GM21737 (cell line): ENCODE measurements at regions not wholly inside any gene's neighbourhood (a gene's known extent, or its start where the extent isn't known, plus 50 kb on each side); places are given as distances from the start of the nearest gene placed in this dataset.

Source experiments
- ATAC-seq: cut with Tn5 transposase; IDR thresholded peaks from one replicate; pipeline ENCODE4 v1.9.1; 2021; ENCODE audit warnings: mild to moderate bottlenecking, moderate library complexity; ENCODE audit not compliant: unreplicated experiment

DNA sequence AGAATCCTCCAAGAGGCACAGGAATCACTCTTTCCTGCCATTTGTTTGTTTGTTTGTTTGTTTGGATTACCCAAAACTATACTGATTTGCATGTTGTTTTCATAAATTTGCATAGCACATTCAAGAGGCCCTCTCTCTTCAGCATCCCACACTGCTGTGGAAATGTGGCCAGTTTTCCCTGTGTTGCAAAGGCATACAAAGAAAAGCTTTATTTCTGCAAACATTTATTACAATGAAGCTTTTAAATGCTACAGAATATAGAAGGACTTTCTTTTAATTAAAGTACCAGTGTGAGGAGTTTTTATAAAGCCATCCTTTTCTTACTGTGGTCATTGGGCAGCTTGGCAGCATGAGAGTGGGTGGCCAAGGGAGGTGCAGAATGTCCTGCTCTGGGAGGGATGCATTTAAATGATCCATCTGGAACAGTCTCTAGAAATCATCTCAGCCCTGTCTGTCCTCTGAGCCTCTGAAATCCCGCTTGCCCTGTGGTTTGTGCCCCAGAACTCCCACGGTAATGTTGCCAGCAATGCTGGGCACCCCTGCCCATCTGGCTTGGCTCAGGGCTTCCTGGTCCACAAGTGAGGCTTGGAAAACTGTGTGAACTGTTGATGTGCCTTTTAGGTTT is 356.8 kb upstream of the KIF2A start:
- no peak for ATAC-seq

DNA sequence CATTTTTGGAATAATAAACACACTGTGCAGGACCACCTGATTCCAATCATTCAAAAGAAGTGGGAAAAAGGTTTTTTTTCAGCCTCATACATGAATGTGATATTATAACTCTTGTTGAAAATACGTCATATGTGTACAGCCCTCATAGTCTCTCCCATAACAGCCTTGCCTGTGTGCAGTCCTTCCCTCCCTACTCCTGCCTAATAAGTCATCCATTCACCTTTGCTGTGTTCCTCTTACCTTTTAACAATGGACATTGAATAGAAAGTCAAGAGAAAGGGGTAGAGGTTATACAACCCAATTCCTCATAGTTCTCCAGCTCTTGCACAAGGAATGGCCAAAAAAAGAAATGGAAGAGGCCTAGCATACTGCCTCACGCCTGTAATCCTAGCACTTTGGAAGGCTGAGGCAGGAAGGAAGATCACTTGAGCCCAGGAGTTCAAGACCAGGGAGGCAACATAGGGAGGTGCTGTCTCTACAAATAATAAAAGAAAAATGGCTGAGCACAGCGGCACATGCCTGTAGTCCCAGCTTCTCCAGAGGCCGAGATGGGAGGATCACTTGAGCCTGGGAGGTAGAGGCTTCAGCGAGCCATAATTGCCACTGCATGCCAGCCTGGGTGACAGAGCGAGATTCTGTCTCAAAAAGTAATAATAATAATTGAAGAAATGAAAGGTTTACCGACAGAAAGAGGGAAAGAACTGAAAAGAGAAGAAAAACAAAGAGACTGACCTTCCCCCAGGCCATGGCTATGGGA is 356.1 kb upstream of the KIF2A start:
- ATAC-seq, result no peak

DNA sequence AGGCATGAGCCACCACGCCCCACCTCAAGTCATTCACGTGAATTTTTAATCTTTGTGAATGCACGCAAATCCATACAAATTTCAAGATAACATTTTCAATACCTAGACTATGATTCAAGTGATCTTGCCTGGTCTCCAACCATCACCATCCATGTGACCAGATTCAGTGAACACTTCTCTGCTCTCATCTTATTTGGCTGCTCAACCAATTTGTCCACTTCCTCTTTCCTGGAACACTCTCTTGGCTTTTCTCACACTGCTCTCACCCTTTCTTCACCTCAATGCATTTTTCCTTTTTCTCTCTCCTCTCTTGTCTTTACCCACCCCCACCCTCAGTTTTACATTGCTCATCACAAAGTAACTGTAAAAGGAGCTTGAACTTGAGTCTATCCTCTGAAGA is 354.7 kb upstream of the KIF2A start:
- no peak for ATAC-seq

DNA sequence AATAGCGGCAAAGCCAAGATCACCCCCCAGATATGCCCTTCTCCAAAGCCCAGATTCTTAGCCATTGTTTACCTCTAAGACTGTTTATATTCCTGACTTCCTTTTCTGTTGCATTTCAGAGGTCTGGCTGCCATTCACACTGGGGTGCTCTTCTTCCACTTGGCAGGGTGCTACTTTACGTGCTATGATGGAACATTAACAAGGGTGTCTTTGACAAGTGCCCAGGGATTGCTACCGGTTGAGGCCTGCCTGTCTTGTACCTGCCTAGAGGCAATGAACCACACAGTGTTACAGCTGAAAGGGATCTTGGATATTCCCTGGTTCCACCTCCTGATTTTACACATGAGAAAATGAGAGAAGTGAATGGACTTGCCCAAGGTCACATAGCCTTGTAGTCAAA is 352.1 kb upstream of the KIF2A start:
- ATAC-seq, result no peak

DNA sequence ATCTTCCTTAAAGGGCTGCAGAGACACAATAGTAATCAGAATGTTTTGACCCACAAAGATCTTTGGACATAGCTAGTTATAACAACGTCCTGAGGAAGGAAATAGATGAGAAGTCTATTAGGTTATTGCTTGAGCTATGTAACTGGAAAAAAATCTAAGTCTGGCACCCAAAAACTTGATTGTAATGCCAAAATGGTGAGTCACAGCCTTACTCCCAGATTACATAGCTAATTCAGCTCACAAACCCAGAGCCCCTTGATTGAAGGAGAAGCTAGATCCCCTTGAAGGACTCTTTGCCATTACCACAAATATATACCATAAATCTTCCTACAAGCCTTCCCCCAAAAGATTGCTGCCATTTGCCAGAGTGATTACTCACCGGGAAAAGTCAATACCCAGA is 341.8 kb upstream of the KIF2A start:
- no peak for ATAC-seq

- ATAC-seq, result no peak
Observed at GRCh38 chr5:61965069-61965468, 340.9 kb upstream of the KIF2A start.

GRCh38 chr5:61965490-61965889 is 340.5 kb upstream of the KIF2A start:
- ATAC-seq, result no peak

DNA sequence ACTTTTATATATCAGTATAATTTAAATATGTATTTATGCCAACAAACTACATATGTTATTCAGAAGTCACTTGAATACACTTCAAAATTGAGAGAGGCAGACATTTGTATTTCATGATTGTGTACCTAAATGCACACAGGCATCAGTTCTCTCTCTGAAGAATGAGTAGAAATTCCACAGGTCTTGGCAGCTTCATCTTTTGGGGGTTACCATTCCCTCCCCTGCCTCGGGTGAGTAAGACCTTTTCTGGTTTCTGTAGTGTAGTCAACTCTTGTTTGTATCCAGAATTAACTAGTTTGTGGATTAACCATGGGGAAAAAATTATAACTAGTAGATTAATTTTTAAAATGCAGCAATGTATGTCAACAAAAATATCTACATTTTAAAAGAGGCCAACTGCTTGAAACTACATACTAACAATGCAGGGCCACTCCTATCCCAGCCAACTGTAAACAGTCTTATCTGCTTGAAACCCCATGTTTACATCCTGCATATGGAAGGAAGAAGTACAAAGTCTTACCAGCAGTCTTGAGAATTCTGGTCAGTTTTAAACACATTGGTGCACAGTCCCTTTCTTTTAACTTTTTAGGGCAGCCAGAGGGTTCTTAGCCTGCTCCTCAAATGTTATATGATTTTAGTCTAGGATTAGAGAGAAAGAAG is 339.6 kb upstream of the KIF2A start:
- ATAC-seq, result no peak

DNA sequence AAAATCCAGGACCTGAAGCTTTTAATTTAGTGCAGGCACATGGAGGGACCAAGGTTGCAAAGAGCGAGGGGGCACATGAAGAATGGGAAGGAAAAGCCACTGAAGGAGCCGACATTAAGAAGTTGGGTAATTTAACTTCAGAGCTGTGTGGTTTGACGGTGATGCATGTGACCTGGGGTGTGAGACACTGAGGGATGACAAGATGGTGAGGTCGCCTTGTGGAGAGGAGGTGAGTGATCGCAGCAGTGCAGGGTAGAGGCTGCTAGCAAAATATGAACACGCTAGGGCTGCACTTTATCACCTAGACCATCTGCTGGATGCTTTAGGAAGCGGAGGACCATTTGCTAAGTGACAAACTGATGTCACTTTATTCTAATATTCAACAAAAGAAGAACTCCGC is 339.0 kb upstream of the KIF2A start:
- ATAC-seq, result no peak

DNA sequence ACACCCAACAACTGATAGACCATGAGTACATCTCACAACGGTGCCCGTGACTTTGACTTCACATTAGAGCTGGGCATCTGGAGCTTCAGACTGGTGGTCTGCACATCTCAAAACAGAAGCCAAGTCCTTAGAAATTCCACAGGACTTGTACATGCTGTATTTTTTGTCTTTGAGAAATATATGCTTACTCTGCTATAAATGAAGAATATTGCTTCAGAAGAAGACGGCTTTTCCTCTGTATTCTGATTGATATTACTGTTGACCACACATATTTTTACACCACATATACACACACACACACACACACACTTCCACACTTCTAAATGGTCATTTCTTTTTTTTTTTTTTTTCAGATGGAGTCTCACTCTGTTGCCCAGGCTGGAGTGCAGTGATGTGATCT is 338.3 kb upstream of the KIF2A start:
- ATAC-seq, result no peak

- ATAC-seq, result no peak
Observed at GRCh38 chr5:61969347-61969746, 336.7 kb upstream of the KIF2A start.

DNA sequence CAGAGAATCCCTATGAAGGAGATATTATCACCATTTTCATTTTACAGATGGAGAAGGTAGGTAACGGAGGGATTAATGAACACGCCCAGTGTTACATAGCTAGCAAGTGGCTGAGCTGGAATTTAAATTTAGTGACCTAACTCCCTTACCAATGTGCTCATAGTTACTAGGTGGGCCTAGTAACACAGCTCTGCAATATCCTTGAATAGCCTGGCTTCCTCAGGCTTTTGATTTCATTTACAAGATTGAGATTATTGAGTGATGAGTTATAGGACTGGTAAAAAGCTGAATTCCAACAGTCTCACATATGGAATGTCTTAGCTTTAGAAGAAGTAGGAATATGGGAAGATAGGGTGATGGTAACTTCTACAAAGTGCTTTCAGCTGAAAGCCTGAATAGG is 336.3 kb upstream of the KIF2A start:
- ATAC-seq, result no peak

DNA sequence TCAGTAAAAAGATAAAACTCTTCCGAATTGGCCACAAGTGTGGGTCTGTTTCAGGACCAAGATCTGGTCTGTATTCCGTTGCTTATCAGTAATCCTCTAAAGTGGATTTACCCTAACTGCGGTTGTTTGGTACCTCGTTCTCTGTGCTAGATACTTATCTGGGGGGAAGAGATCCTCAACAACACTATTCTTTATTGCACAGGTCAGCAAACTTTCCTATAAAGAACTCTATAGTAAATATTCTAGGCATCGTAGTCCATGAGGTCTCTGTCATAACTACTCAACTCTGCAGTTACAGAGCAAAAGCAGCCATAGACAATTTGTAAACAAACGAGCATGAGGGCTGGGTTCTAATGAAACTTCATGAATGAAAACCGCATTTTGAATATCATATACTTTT is 335.8 kb upstream of the KIF2A start:
- no peak for ATAC-seq

- no peak for ATAC-seq
Observed at GRCh38 chr5:61974680-61975079, 331.3 kb upstream of the KIF2A start.

- ATAC-seq, result no peak
Observed at GRCh38 chr5:61981886-61982285, 324.1 kb upstream of the KIF2A start.

GRCh38 chr5:61991430-61991829 is 314.6 kb upstream of the KIF2A start:
- ATAC-seq, result no peak

- no peak for ATAC-seq
Observed at GRCh38 chr5:61991866-61992265, 314.1 kb upstream of the KIF2A start.

DNA sequence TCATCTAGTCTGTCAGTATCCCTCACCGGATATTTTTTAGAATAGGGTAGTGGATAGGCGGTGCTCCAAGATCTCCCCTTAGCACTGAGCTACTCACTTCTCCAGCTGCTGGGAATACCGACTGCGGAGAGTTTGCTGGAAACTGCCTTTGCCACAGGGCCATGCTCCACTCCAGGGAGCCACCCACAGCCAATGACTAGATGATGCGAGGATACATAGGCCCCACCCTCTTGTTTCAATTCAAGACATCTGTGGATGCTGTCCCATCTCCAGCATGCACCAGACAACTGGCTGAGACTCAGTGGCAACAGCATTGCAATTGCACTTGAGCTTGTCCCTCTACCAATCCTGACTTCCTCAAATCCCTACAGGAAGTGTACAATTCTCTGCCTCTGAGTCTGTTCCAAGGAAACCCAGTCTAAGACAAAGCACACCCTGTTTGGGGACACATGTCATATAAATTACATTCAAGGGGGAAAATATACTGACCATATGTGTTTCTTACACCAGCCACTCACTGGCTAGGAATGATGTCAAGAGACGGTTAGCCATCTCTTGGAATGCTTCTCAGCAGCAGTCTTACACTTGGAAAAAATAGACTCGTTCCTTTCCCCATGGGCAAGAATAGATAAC is 312.6 kb upstream of the KIF2A start:
- ATAC-seq, result no peak

GRCh38 chr5:61994171-61994570 is 311.8 kb upstream of the KIF2A start:
- no peak for ATAC-seq

DNA sequence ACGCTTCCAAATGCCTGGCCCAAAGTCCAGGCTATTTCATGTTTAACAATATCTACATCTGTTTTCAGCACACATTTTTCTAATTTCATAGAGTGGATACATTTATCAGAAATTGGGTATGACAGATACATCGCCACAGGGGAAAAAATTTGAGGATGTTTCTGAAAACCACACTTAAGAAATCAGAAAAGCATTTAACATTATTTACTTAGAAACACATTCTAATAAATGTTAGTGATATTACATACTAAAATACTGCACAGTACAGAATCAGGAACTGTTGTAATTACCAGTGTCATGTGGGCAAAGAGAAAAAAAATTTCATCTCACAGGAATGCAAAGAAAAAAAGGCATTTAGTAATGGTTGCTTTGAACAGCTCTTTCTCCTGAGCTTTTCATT is 310.5 kb upstream of the KIF2A start:
- ATAC-seq, result no peak

- no peak for ATAC-seq
Observed at GRCh38 chr5:61999371-61999770, 306.6 kb upstream of the KIF2A start.

GRCh38 chr5:62000646-62001045 is 305.4 kb upstream of the KIF2A start:
- ATAC-seq, result no peak
